PC-9 (cell line): ENCODE measurements at regions not wholly inside any gene's neighbourhood (a gene's known extent, or its start where the extent isn't known, plus 50 kb on each side); places are given as distances from the start of the nearest gene placed in this dataset.

Source experiments
- BruUV-seq: library from RNA; stranded (reverse); fragments of 400-500 nt; replicated peaks from 2 replicates; lab custom pipeline; 2021; lab: Mats Ljungman, UMichigan
- CTCF ChIA-PET: fragments of 300-600 bp; sonication (Branson Sonifier 250); formaldehyde crosslinking; loops from one replicate; lab custom pipeline; 2022; ENCODE audit warnings: antibody characterized with exemption; lab: Charles Lee
- POLR2A ChIA-PET: fragments of 300-600 bp; sonication (Branson Sonifier 250); formaldehyde crosslinking; loops from one replicate; lab custom pipeline; 2022; ENCODE audit warnings: antibody characterized with exemption; ENCODE audit not compliant: unreplicated experiment; lab: Charles Lee
- DNase-seq, 2 experiments: peaks; one replicate each; pipeline versions ENCODE4 v3.0.0 to v3.0.0-alpha.2; 2015 to 2022; ENCODE audit warnings: mixed read lengths in 1 of 2
- H2AFZ ChIP-seq: fragments of 200-600 bp; sonication (generic); 2 replicates; pipeline ENCODE4 v1.8.1; 2017; ENCODE audit warnings: antibody characterized with exemption
- H3F3A ChIP-seq: fragments of 200-600 bp; sonication (generic); 2 replicates; pipeline ENCODE4 v1.8.1; 2017; ENCODE audit warnings: antibody characterized with exemption, mild to moderate bottlenecking, low read depth; ENCODE audit not compliant: insufficient read depth
- H3K27ac ChIP-seq: fragments of 200-600 bp; sonication (generic); 2 replicates; pipeline ENCODE4 v1.6.1; 2016; ENCODE audit warnings: mixed run types
- H3K27me3 ChIP-seq: fragments of 200-600 bp; sonication (generic); 2 replicates; pipeline ENCODE4 v1.6.1; 2016; ENCODE audit warnings: low read depth, mixed run types; ENCODE audit not compliant: insufficient read depth
- H3K36me3 ChIP-seq: fragments of 200-600 bp; sonication (generic); 2 replicates; pipeline ENCODE4 v1.6.1; 2016; ENCODE audit warnings: low read depth, mixed run types
- H3K4me1 ChIP-seq: fragments of 200-600 bp; sonication (generic); replicated peaks from 2 replicates; pipeline ENCODE4 v1.6.1; 2016; ENCODE audit warnings: mixed run types; ENCODE audit not compliant: insufficient read depth
- H3K4me2 ChIP-seq: fragments of 200-600 bp; sonication (generic); 2 replicates; pipeline ENCODE4 v1.6.1; 2017; ENCODE audit warnings: mixed run types
- H3K4me3 ChIP-seq: fragments of 200-600 bp; sonication (generic); 2 replicates; pipeline ENCODE4 v1.6.1; 2016; ENCODE audit warnings: mixed run types
- H3K79me2 ChIP-seq: fragments of 200-600 bp; sonication (generic); 2 replicates; pipeline ENCODE4 v1.6.1; 2017; ENCODE audit warnings: low read depth, mixed run types
- H3K9me2 ChIP-seq: fragments of 200-600 bp; sonication (generic); 2 replicates; pipeline ENCODE4 v1.8.1; 2017; ENCODE audit warnings: mild to moderate bottlenecking; ENCODE audit not compliant: insufficient read depth
- H3K9me3 ChIP-seq: fragments of 200-600 bp; sonication (generic); 2 replicates; pipeline ENCODE4 v1.8.1; 2016; ENCODE audit warnings: low read depth; ENCODE audit not compliant: insufficient read depth
- H4K20me1 ChIP-seq: fragments of 200-600 bp; sonication (generic); 2 replicates; pipeline ENCODE4 v1.8.1; 2017; ENCODE audit not compliant: insufficient read depth
- EZH2 ChIP-seq: fragments of 200-600 bp; sonication (generic); IDR thresholded peaks from 2 replicates; pipeline ENCODE4 v1.8.0; 2017; ENCODE audit warnings: antibody characterized with exemption, low read depth
- intact Hi-C: fragments of 100-400 bp; cut with micrococcal nuclease; formaldehyde crosslinking; loops from one replicate; pipeline ENCODE4 v1.10.0; 2022; ENCODE audit not compliant: unreplicated experiment
- TF ChIP-seq, protein P1 (sequence below): fragments of 200-600 bp; sonication (generic); conservative IDR thresholded peaks from 2 replicates; pipeline ENCODE4 v1.6.1; 2017; ENCODE audit warnings: mixed run types, antibody characterized with exemption, mild to moderate bottlenecking, moderate library complexity

DNA sequence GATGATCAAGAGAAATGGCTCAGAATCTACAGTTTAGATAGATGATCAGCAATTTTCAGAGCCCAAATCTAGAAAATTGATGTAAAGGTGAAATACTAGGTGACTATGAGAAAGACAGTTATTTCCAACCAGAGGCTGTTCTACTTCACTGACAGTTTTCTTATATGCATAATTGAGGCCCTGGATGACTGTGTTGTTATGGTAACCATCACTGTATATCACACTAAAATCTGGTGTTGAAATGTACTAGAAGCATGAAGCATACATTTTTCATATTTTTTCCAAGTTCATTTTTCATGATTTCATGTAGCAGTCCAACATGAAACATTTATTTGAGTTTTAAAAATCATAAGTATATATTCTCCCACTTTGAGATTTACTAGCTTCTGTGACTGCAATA, 87.4 kb downstream of the ATXN3L start:
- TF ChIP-seq EZH2, result no peak
- TF ChIP-seq, protein P1, sequence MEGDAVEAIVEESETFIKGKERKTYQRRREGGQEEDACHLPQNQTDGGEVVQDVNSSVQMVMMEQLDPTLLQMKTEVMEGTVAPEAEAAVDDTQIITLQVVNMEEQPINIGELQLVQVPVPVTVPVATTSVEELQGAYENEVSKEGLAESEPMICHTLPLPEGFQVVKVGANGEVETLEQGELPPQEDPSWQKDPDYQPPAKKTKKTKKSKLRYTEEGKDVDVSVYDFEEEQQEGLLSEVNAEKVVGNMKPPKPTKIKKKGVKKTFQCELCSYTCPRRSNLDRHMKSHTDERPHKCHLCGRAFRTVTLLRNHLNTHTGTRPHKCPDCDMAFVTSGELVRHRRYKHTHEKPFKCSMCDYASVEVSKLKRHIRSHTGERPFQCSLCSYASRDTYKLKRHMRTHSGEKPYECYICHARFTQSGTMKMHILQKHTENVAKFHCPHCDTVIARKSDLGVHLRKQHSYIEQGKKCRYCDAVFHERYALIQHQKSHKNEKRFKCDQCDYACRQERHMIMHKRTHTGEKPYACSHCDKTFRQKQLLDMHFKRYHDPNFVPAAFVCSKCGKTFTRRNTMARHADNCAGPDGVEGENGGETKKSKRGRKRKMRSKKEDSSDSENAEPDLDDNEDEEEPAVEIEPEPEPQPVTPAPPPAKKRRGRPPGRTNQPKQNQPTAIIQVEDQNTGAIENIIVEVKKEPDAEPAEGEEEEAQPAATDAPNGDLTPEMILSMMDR, result no peak
- no peaks in the 10 kb centered on the region for H3K79me2 ChIP-seq
- H3K4me2 ChIP-seq, result no peak overlapping the region
- POLR2A ChIA-PET, result no interaction called here
- H3K27ac ChIP-seq, result no peak overlapping the region
- H3K9me3 ChIP-seq, result no peaks in the 10 kb centered on the region
- intact Hi-C loops, result no loop called here
- CTCF ChIA-PET, result interaction anchor here (0.6 kb wide), 1 partner anchor 124 kb away, joined by 5 read pairs; no protein-coding TSS in a partner anchor
- H3K9me2 ChIP-seq, result no peaks in the 10 kb centered on the region; the same call in 1 of the 2 replicates
- H3K4me3 ChIP-seq, result no peak overlapping the region
- 0 out of 2 replicates have a peak, but pooled peaks cover 5% of the 10 kb centered on the region for H3K4me1 ChIP-seq
- no peak overlapping the region for H2AFZ ChIP-seq
- no peaks in the 10 kb centered on the region for H3K36me3 ChIP-seq
- H3K27me3 ChIP-seq, result no peaks in the 10 kb centered on the region
- no TSS peak for BruUV-seq
- DNase-seq, result no peak
- 0 out of 2 replicates have a peak, but pooled peaks cover 3% of the 10 kb centered on the region for H3F3A ChIP-seq
- H4K20me1 ChIP-seq, result no peaks in the 10 kb centered on the region

DNA sequence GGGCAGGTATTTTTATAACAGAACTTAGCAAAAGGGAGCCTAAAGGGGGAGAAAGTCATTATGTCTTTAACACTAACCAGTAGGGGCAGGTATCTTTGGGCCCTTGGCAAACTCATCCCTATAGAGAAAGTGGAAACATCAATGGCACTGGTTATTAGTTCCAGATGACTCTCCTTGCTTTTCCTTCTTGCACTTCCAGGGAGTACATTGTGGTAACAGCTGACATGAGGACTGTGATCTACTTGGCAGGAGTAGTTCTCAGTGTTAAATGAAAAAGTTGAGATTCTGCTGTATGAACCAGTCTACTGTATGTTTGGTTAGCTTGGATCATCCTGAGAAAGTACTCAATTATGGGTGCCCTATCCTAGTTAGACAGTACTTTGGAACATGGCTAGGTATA, 93.6 kb downstream of the ATXN3L start:
- no peak for TF ChIP-seq EZH2
- TF ChIP-seq, protein P1, result no peak
- H3K79me2 ChIP-seq, result no peaks in the 10 kb centered on the region
- no peak for DNase-seq
- intact Hi-C loops, result loop anchor here (10.0 kb wide), 1 partner anchor 251 kb away; the partner anchor contains the start of gene TMSB4X
- H3F3A ChIP-seq, result peaks cover 12% of the 10 kb centered on the region
- H3K9me2 ChIP-seq, result no peaks in the 10 kb centered on the region
- CTCF ChIA-PET, result no interaction called here
- peaks cover 20% of the 10 kb centered on the region for H3K4me1 ChIP-seq
- POLR2A ChIA-PET, result no interaction called here
- H2AFZ ChIP-seq, result no peak overlapping the region
- H3K36me3 ChIP-seq, result no peaks in the 10 kb centered on the region
- 0 out of 2 replicates have a peak, but pooled peaks cover 4% of the 10 kb centered on the region for H3K9me3 ChIP-seq
- no peak overlapping the region for H3K4me3 ChIP-seq
- BruUV-seq, result no TSS peak
- no peak overlapping the region for H3K4me2 ChIP-seq
- H3K27ac ChIP-seq, result no peak overlapping the region
- H3K27me3 ChIP-seq, result no peaks in the 10 kb centered on the region
- no peaks in the 10 kb centered on the region for H4K20me1 ChIP-seq

GRCh38 chrX:13223868-13224567, 95.8 kb downstream of the ATXN3L start:
- Histone ChIP-seq H3K4me1 (peaks cover 20% of the 10 kb centered on the region), H3K36me3 (no peaks in the 10 kb centered on the region), H4K20me1 (no peaks in the 10 kb centered on the region), H3K79me2 (no peaks in the 10 kb centered on the region), H3K9me2 (no peaks in the 10 kb centered on the region), H3K27me3 (no peaks in the 10 kb centered on the region), H2AFZ (no peak overlapping the region), H3K9me3 (0 out of 2 replicates have a peak, but pooled peaks cover 4% of the 10 kb centered on the region), H3K4me3 (no peak overlapping the region), H3K4me2 (peak overlapping the region; percentile 38), H3F3A (peaks cover 12% of the 10 kb centered on the region), H3K27ac (peak overlapping the region; percentile 86)
- POLR2A ChIA-PET, result interaction anchor here (0.6 to 0.7 kb wide), 4 partner anchors 95 to 399 kb away, joined by 12 to 19 read pairs (median 14); no protein-coding TSS in a partner anchor
- TF ChIP-seq EZH2, result no peak
- TF ChIP-seq, protein P1, result no peak
- DNase-seq, result peak; percentile 49 to 89
- BruUV-seq, result no TSS peak
- intact Hi-C loops, result loop anchor here (1.0 to 10.0 kb wide), 9 partner anchors 29 to 1257 kb away; partner anchors contain the start of gene TMSB4X
- CTCF ChIA-PET, result interaction anchor here (0.6 to 1.6 kb wide), 4 partner anchors 28 to 422 kb away, joined by 3 to 16 read pairs (median 6); no protein-coding TSS in a partner anchor
